ENCODE measurements at regions not wholly inside any gene's neighbourhood (a gene's known extent, or its start where the extent isn't known, plus 50 kb on each side); places are given as distances from the start of the nearest gene placed in this dataset.
"Not testable (repeated sequence)": the region's sequence is repeated elsewhere in the genome, so short reads cannot be mapped to it uniquely, and the experiment has no call there.

DNA sequence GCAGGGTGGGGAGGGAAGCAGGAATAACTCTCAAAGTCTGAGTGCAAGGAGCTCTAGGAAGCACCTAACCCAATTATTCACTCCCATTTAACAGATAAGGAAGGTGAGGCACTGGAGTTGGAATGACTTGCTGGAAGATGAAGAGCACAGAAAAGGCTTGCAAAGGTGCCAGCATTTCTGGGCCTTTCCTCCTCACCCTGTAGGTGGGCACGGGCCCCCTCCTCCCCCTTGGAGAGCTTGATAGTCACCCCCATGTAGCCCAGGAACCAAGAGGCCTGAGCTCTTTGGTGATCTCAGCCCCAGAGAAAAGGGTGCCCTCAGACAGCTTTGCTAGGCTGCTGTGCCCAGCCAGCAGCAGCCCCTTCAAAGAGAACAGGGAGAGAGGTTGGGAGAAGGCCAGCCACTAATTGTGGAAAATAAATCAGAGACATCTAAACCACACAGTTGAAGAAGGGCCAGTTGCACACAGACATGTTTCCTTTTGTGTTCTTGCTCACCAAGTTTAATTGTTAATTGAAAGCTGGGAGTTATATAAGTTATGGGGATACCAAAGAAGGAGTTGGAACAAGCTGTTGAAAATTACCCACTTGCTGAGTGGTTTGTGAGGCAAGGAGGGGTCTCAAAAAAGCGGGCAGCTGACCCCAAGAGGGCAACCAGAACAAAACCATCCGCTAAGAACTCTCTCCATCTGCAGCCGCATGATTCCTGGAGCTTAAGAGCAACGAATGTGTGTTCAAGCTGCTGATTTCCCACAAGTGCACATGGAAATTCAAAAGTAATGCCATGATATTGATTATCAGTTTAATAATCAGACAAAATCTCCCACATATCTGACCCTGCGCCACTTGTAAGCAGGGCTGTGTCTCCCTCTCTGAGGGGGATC, 77.0 kb downstream of the MRPL14 start:
- DNase-seq (ENCODE audit: low spot score), result no peak

DNA sequence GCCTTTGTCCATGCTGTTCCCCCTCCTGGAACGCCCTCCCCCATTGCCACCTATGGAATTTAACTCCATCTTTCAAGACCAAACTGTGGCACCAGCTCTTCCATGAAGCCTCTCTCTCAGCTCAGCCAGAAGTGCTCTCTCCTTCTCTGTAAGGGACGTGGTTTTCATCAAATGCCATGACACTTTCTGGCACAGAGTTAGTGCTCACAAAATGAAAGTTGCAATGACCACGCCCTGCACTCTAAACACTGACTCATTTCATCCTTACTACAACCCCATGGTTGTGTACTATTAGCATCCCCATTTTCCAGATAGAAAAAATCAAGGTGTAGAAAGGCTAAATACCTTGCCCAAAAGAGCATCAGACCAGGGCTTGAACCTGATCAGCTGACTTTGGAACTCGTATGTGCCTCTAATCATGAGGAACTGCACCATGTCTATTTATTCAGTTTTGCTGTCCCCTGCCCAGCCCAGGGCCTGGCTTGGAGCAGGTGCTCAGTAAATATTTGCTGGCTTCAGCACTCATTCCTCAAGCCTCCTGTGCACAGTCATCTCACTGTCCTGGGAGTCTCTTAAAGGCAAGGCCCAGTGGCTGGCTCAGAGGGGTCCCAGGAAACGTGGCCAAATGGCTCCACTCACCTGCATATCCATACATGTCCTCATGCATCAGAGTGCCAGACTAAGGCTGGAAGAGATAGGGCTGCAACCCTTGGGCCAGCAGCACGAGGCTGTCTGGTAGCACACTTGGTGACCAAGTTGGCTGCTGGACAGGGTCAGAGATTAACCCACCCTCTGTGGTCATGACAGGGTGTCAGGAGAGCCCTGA, 77.9 kb downstream of the MRPL14 start:
- DNase-seq (ENCODE audit: low spot score), result no peak

DNA sequence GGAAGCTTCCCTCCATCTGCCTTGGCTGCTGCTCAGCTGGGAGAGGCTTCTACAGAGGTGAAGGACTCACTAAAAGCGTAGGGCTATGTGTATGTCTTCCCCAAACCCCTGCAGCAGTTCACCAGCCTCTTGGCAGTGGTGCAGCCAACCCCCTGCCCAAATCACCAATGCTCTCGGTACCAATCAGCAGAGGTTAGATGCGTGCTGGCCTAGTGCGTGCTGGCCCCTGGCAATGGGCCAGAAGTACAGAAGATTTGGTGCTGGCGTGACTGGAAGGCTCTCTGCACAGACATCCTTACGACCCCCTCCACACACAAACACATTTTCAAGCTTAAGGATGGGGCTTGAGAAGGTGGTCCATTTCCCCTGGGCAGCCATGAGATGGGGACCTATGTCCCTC, 79.0 kb downstream of the MRPL14 start:
- DNase-seq (ENCODE audit: low spot score), result no peak

DNA sequence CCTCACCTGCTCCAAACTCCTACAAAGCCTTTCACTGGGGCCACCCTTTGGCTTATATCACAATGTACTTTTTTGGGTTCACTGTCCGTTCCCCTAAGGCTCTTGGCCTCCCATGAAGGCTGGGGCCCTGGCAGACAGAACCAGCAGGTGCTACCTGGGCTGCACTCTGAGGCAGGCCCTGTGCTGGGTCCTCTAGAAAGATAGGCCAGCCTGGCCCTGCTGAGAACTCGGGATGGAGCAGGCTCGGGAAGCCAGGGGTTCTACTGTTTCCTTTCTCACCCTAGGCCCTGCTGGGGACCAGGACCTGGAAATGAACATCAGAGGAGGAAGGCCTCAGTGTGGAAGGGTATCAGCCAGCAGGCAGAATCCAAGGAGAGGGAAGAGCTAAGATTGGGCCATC, 79.5 kb downstream of the MRPL14 start:
- no peak for DNase-seq (ENCODE audit: low spot score)

DNA sequence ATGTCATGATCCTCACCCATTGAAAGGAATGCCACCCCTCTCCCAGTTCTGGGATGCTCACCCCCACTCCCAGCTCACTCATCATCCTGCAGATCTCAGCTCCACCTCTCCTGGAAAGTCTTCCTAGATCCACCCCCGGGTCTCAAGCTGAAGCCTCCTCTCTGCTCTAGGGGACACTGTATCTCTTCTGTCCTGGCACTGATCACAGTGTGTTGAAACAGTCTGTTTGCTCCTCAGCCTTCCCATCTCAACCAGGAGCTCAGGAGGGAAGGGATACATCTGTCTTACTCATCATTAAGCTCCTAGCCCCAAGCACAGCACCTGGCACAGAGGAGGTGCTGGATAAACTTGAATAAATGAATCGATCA, 80.1 kb downstream of the MRPL14 start:
- no peak for DNase-seq (ENCODE audit: low spot score)

DNA sequence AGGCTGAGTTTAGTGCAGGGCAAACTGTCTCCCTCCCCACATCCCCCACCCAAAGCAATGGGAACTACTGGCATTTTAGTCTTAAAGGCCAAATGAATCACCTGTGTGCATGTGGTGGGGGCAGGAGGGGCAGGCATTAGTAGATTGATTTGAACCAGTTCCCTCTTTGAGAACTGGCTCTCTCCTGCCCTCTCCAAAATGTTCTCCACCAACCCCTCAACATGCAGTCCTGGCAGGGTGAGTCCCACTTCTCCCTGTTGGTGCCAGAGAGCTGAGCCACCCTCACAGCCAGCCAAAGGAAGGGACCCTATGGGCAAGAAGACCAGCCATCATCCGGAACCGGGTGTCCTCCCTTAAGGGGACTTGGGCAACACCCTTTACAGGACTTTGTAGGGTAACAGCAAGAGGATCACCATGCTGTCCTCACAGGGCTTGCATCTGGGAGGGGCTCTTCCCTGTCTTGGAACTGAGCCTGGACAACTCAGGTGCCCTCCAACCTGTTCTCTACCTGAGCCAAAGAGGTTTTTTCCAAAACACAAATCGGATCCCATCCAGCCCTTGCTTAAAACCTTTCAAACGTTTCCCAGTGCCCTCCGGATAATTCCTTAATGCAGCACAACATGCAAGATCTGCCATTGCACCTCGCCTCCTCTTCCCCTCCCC, 80.6 kb downstream of the MRPL14 start:
- no peak for DNase-seq (ENCODE audit: low spot score)

DNA sequence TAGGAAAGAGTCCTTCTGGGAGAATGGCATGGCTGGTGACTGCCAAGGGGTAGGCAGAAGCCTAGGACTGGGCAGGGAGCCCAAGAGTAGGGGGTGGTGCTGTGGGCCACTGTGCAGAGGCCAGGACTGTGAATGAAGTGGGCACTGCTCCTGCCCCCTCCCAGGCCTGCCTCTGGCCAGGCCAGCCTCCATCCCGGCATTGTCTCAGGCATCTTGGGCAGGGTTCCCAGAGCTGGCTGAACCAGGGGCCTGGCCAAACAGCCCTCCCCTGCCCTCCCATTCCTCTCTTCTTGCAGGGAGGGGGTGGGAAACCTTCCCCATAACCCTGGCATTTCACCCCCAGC, 81.6 kb downstream of the MRPL14 start:
- DNase-seq (ENCODE audit: low spot score), result no peak

DNA sequence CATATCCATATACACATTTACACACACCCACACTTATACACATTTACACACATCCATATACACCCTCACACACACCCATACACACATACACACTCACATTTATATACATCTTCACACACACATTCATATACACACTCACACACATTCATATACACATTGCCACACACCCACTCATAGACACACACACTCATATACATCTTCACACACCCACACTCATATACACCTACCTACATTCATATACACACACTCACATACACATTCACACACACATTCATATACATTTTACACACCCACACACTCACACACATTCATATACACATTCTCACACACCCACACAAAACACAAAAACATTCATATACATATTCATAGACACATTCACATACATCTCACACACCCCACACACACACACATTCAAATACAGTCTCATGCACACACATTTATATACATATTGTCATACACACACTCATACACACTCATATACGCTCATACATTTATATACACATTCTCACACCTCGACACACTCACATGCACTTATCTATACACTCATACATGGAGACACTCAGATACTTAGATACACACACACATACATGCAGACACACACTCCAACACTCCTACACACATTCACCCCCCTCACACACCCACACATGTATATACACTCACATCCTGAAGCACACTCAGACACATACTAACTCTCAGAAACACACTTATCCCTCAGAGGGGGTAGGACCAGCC, 82.1 kb downstream of the MRPL14 start:
- no peak for DNase-seq (ENCODE audit: low spot score)

DNA sequence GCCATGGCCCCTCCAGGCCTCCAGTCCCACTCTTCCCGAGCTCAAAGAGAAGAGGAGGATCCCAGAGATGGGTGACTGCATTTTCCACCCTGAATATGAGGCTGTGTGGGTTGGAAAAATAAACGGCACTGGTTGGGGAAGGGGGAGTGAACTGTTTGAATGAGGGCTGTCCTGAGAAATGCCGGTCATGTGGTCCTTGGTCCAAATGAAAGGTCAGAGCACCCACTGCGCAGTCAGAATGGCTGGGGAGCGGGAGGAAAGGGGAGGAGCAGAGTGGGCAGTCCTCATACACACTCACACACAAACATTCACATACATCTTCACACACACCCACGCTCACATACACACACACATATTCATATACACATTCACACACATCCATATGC, 83.1 kb downstream of the MRPL14 start:
- no peak for DNase-seq (ENCODE audit: low spot score)

DNA sequence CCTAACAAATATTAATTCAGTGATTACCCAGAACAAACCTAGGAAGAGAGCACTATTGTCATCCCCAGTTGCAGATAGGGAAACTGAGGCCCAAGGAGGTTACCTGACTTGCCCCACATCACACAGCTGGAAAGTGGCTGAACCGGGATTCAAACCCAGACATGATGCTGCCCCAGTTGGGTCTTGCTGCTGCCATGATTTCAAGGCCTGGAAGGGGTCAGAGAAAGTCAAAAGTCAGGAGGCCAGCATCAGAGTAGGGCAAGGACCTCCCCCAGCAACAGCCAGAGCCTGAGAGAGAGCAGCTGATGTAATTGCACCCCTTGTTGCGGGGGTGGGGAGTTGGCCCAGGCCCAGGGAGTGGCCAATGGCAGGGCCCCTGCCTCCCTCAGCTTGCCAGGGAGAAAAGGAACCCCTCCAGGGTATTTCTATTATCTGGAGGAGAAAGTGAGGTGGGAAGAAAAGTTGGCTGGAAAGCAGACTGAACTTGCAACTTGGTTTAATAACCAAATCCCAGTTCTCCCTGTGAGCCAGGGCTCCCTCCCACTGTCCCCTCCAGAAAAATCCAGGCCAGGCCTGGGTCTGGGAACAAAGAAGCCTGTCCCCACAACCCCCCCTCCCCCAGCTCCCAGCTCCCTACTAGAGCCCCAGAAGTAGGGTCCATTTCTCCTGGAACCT, 83.6 kb downstream of the MRPL14 start:
- no peak for DNase-seq (ENCODE audit: low spot score)

DNA sequence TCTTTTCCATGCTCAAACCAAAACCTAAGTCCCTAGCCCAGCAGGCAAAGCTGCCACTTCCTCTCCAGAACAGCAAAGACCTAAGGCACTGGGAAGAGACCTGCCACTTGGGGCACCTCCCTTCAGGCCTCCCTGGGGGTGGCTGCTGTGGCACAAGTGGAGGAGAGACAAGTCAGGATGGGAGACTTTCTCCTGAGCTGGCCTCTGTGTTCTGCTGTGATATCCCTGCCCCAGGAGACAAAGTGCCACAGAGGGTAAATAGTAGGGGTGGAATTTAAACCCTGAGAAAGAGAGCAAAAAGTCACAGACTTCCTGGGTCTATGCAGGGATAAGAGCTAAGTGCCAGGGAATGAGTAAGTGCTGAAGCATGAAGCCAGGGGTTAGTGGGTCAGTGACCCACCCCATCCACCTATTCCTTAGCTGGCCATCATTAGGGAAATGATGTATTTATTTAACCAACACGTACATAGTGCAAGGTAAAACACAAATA, 84.2 kb downstream of the MRPL14 start:
- no peak for DNase-seq (ENCODE audit: low spot score)

DNA sequence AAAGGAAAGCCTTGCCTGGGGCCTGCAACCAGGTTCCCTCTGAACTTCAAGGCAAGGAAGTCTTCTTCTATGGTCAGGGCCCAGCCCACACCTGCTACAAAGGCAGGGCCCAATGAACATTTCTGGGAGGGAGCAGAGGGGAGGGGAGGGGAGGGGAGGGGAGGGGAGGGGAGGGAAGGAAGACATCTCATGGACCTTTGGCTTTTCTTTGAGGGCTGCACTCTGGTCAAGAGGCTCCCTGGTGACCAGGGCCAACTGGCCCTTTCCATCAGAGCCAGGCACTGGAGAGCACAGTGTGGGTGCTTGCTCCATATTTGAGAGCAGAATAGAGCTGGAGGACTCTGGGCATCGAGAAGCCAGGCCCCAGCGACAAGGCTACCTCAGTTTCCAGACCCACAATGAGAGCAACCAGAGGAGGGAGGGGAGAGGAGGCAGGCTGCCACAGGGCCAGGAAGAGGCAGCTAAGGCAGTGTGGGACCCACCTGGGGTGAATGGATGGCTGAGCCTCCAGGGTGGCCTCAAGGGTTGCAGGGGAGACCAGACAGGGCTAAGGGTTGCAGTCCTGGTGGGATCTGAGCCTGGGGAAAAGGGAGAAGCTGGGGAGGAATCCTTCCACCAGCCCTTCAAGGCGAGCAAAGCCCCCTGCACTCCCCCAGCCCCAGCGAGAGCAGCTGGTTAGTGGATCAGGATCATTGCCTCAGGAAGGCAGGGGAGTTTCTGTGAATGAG, 84.8 kb downstream of the MRPL14 start:
- DNase-seq (ENCODE audit: low spot score), result no peak

DNA sequence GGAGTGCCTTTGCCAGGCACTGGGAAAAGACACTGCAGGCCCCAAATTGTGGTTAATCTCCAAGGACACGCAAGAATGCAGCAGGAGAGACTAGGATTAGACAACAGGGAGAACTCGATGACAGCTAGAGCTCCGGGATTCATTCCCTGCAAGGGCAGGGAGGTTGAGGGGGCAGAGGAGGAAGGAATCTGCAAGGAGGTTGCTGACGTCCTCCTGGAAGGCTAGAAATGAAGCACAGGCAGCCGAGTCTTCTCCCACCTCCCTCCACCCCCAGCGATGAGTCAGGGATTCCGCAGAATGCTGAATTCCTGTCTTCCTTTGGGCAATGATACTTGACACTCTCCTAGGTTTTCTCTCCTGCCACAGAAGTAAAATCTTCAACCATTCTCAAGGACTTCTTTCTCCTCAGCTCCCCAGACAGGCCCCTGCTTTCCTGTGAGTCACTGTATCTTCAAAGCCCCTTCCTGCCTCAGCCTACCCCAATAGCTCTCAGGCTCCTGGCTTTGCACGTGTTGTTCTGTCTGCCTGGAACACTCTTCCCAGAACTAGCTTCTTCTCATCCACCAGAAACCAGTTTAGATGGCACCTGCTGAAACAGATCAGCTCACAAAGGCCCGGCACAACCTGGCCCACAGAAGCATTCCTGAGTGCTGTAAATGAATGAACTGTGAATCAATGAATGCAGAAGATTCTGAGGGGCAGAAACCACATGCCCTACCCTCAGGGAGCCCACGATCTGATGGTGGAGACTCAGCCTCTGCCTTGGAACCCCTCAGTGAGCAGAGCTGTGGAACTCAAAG, 85.6 kb downstream of the MRPL14 start:
- no peak for DNase-seq (ENCODE audit: low spot score)

DNA sequence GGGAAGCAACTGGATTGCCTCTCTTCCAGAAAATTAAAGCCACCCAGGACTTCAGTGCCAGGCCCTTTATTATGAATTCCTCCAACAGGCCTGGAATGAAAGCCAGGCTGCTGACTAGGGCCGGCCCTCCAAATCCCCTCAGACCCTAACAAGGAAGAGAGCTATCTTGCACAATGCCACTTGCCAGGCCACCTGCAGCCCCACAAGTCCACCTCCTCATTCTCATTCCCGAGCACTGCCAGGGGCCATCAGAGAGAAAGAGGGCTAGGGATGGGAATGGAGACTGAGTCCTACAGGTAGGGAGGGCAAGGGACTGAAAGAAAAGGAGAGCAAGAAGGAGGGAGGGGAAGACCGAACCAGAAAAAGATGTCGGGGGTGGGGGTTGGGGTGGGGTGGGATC, 86.5 kb downstream of the MRPL14 start:
- DNase-seq (ENCODE audit: low spot score), result no peak

DNA sequence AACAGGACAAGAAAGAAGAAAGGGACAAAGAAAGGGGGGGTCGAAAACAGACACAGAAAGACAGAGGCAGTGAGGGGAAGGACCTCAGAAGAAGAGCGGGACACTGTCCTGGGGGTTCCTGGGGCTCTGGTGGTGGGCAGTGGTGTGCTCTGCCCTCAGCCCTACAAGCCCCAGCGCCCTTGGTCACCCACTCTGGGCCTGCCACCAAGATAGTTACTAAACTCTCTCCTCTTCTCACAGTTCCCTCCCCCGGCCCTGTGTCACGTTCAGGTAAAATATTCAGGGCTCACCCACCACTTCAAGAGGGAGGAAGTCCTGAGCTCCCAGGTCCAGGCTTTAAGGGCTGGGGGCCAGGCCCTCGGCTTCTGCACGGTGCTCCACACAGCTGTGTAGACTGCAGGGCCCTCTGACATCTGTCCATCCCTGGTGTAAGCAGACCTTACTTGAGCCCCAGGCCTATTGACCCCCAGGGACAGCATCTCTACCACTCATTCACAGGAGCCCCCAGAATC, 87.4 kb downstream of the MRPL14 start:
- no peak for DNase-seq (ENCODE audit: low spot score)

DNA sequence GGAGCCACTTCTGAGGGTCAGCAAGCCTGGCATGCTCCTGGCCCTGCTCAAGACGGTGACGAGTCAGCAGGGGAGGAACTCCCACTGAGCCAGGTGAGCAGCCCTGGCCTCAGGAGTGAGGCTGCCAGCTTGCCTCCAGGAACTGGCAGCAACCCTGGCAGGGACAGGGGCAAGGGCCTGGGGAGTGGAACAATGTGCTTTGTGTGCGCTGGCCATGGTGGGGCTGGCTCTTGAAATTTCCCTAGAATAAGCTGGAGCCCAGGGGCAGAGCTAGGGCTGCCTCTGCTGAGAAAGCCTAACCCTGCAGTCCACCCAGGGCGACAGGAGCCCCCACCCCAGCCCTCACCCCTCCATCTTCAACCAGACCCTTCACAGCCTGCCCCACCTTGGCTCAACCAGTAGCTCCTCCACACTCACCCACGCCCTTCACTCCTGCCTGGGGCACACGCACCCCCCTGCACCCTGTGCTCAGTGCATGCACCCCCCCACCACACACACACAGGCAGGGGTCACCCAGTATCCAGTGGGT, 88.0 kb downstream of the MRPL14 start:
- no peak for DNase-seq (ENCODE audit: low spot score)

DNA sequence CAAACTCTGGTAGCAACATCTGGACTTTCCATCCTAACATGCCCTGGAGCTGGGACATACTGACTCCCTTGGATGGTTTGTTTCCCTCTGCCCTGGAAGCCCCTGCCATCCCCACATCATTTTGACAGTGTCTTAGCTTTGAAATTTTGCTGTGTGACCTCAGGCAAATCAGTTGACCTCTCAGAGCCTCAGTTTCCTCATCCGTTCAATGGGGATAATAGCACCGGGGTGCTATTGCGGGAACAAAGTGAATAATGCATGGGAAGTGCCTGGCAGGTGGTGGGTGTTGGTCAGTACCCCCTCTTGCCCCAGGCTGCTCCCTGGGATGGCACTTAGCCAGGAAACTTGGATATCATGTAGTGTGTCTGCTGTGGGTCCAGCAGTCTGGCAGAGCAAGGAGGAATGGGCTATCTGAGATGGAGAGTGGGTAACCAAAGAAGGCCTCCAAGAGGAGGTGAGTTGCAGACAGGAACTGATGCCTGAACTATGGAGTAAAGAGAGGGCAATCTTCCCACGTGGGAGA, 88.6 kb downstream of the MRPL14 start:
- DNase-seq (ENCODE audit: low spot score), result no peak

DNA sequence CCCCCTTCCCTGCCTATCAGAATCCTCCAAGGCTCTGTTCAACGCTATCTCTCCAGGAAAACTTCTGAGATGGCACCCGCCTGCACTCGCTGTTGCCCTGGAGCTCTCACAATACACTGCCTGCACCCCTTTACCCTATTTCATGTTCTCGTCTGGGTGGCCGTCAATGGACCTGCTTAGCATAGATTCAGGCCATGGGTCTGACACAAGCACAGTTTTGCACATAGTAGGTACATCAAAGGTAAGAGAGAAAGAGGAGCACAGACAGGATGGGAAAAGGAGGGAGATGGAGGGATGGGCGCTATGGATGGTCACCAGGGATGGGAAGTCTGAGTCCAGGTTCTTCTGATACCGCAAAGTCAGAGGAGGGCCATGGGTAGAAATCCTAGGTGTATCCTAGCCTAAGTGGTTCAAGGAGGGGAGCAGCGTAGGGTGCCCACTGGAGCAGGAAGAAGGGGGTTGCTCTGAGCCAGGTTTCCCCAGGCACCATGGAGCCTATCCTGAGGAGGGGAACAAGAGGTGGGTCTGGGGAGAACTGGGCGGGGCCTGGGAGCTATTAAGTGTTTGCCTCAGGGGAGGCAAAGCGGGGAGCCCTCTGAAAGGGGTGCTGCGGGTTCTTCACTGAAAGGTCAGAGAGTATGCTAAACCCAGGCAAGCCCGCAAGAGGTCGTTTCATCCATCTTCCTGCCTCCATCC, 89.3 kb downstream of the MRPL14 start:
- no peak for DNase-seq (ENCODE audit: low spot score)

DNA sequence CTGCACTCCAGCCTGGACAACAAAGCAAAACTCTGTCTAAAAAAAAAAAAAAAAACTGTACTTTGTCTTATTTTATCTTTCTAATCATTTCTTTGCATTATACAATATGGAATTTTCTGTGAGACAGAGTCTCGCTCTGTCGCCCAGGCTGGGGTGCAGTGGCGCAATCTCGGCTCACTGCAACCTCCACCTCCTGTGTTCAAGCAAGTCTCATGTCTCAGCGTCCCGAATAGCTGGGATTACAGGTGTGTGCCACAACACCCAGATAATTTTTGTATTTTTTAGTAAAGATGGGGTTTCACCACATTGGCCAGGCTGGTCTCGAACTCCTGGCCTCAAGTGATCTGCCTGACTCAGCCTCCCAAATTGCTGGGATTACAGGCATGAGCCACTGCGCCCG, 90.0 kb downstream of the MRPL14 start:
- not testable (repeated sequence) for DNase-seq (ENCODE audit: low spot score)
